ENCODE measurements at regions not wholly inside any gene's neighbourhood (a gene's known extent, or its start where the extent isn't known, plus 50 kb on each side); places are given as distances from the start of the nearest gene placed in this dataset.

- TF ChIP-seq USF2 (IDR thresholded peaks at IDR 0.05; ENCODE audit: low read depth, low read length) (no peak), BHLHE40 (IDR thresholded peaks at IDR 0.05; ENCODE audit: low read depth, low read length) (no peak), RAD21 (IDR thresholded peaks at IDR 0.05; ENCODE audit: low read length) (no peak), MAFK (IDR thresholded peaks at IDR 0.05; ENCODE audit: low read depth, low read length) (no peak), MXI1 (IDR thresholded peaks at IDR 0.05; ENCODE audit: borderline replicate concordance, low read depth, low read length) (no peak), RCOR1 (IDR thresholded peaks at IDR 0.05; ENCODE audit: insufficient replicate concordance, low read length) (no peak), POLR2A (IDR thresholded peaks at IDR 0.05; ENCODE audit: low read depth, low read length) (no peak), SMC3 (IDR thresholded peaks at IDR 0.05; ENCODE audit: low read depth, low read length) (no peak), NFE2L2 (IDR thresholded peaks at IDR 0.05; ENCODE audit: low read depth, low read length) (no peak), FOS (IDR thresholded peaks at IDR 0.05; ENCODE audit: low read depth, low read length) (no peak), RFX5 (IDR thresholded peaks at IDR 0.05; ENCODE audit: low read depth, low read length) (no peak), ELK1 (IDR thresholded peaks at IDR 0.05; ENCODE audit: borderline replicate concordance, low read depth, low read length) (no peak), CHD1 (IDR thresholded peaks at IDR 0.05; ENCODE audit: low read depth, low read length) (no peak), MAZ (IDR thresholded peaks at IDR 0.05; ENCODE audit: borderline replicate concordance, low read depth, low read length) (no peak), CEBPB (IDR thresholded peaks at IDR 0.05; ENCODE audit: low read depth, low read length) (no peak)
- TF ChIP-seq, protein P1, sequence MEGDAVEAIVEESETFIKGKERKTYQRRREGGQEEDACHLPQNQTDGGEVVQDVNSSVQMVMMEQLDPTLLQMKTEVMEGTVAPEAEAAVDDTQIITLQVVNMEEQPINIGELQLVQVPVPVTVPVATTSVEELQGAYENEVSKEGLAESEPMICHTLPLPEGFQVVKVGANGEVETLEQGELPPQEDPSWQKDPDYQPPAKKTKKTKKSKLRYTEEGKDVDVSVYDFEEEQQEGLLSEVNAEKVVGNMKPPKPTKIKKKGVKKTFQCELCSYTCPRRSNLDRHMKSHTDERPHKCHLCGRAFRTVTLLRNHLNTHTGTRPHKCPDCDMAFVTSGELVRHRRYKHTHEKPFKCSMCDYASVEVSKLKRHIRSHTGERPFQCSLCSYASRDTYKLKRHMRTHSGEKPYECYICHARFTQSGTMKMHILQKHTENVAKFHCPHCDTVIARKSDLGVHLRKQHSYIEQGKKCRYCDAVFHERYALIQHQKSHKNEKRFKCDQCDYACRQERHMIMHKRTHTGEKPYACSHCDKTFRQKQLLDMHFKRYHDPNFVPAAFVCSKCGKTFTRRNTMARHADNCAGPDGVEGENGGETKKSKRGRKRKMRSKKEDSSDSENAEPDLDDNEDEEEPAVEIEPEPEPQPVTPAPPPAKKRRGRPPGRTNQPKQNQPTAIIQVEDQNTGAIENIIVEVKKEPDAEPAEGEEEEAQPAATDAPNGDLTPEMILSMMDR (conservative IDR thresholded peaks at IDR 0.05; ENCODE audit: low read depth, low read length): no peak
- POLR2A ChIA-PET (ENCODE audit: unreplicated experiment): no interaction called here
- H3K18ac ChIP-seq (ENCODE audit: low read depth, low read length): no peak overlapping the region
These were observed 80.5 kb upstream of the CYP1B1 start for GRCh38 chr2:38156436-38156835.

More at GRCh38 chr2:38156436-38156835, 80.5 kb upstream of the CYP1B1 start:
- BruUV-seq (replicated peaks): no TSS peak
- ATAC-seq (ENCODE audit: low read depth) (no peak), DNase-seq (no peak)
- H3K9me3 ChIP-seq (ENCODE audit: control insufficient read depth, insufficient read depth, low read length): no peaks in the 10 kb centered on the region
- no peak overlapping the region for H4K91ac ChIP-seq (ENCODE audit: insufficient read depth, low read depth, low read length)
- H4K8ac ChIP-seq (ENCODE audit: low read depth in 2 of 2, low read length in 2 of 2): no peak overlapping the region
- H3K56ac ChIP-seq (ENCODE audit: extremely low read depth, insufficient read depth, low read length): no peak overlapping the region
- no peak overlapping the region for H3K9ac ChIP-seq (ENCODE audit: low read depth, low read length)
- no peak overlapping the region for H3K4ac ChIP-seq (ENCODE audit: low read depth, low read length)
- peaks cover 22% of the 10 kb centered on the region for H3K27me3 ChIP-seq (ENCODE audit: control insufficient read depth, insufficient read depth, low read length)
- no peaks in the 10 kb centered on the region for H3K36me3 ChIP-seq (ENCODE audit: control insufficient read depth, insufficient read depth, low read length)
- no peak overlapping the region for H2AFZ ChIP-seq (replicated peaks; ENCODE audit: low read length, poor library complexity)
- WGBS, 2 experiments (ENCODE audit: extremely low coverage in 2 of 2, insufficient read length in 1 of 2): 57% methylated on average over 2 of the region's 5 CpGs; no CpG with 5 or more reads in 1 of the 2 experiments
- in situ Hi-C loops (cut with MboI; ENCODE audit: low sequenced_read_pairs): no loop called here
- H3K4me1 ChIP-seq (ENCODE audit: control insufficient read depth, insufficient read depth, low read length): peaks cover 7% of the 10 kb centered on the region; the same call in 1 of the 2 replicates
- dilution Hi-C loops (cut with HindIII; ENCODE audit: low sequenced_read_pairs, unreplicated experiment): no loop called here
- H3K4me3 ChIP-seq (ENCODE audit: insufficient read depth, low read depth, low read length): no peak overlapping the region
- no peaks in the 10 kb centered on the region for H4K20me1 ChIP-seq (ENCODE audit: insufficient read depth, low read length)
- H3K14ac ChIP-seq (replicated peaks; ENCODE audit: low read depth, low read length): no peak overlapping the region
- no peak overlapping the region for H3K4me2 ChIP-seq (ENCODE audit: low read depth, low read length)
- H2BK20ac ChIP-seq (ENCODE audit: low read depth, low read length): no peak overlapping the region
- H3K9me1 ChIP-seq (ENCODE audit: insufficient read depth, low read length): no peaks in the 10 kb centered on the region
- intact Hi-C loops (cut with micrococcal nuclease): no loop called here
- H2AK9ac ChIP-seq (replicated peaks; ENCODE audit: low read depth, low read length, poor library complexity): no peak overlapping the region
- CTCF ChIA-PET: no interaction called here
- H2BK5ac ChIP-seq (ENCODE audit: low read depth, low read length, poor library complexity, severe bottlenecking): no peak overlapping the region
- no peak overlapping the region for H2BK120ac ChIP-seq (ENCODE audit: low read depth, low read length)
- H2BK15ac ChIP-seq (ENCODE audit: low read depth, low read length): no peak overlapping the region
- H2AK5ac ChIP-seq (ENCODE audit: low read depth, low read length): no peak overlapping the region
- no peak overlapping the region for H3K27ac ChIP-seq (ENCODE audit: insufficient read depth, low read length)
- H3K23ac ChIP-seq (ENCODE audit: low read depth, low read length): no peak overlapping the region
- no peak overlapping the region for H4K5ac ChIP-seq (ENCODE audit: low read depth, low read length)
- H3K79me1 ChIP-seq (ENCODE audit: low read depth in 1 of 2, low read length in 2 of 2): no peaks in the 10 kb centered on the region
